Astrocyte of the spinal cord (primary cell): ENCODE measurements at regions not wholly inside any gene's neighbourhood (a gene's known extent, or its start where the extent isn't known, plus 50 kb on each side); places are given as distances from the start of the nearest gene placed in this dataset.
"Not testable (repeated sequence)": the region's sequence is repeated elsewhere in the genome, so short reads cannot be mapped to it uniquely, and the experiment has no call there.

ENCODE experiments used
- DNase-seq: peaks from one replicate; pipeline ENCODE4 v3.0.0; 2011; ENCODE audit warnings: low read depth, low spot score
- H3K4me3 ChIP-seq: 2 replicates; pipeline ENCODE4 v1.5.1; 2011; ENCODE audit warnings: low read depth, mild to moderate bottlenecking, low read length, moderate library complexity
- in situ Hi-C: cut with HindIII; loops from 2 replicates; pipeline ENCODE4 v1.10.0; 2017; ENCODE audit warnings: low sequenced_read_pairs

GRCh38 chr3:195960971-195961775, 52.8 kb upstream of the TNK2 start:
- DNase-seq, H3K4me3 ChIP-seq, in situ Hi-C loops: not testable (repeated sequence)

GRCh38 chr3:195960164-195960563, 51.8 kb upstream of the TNK2 start:
- DNase-seq, in situ Hi-C loops, H3K4me3 ChIP-seq: not testable (repeated sequence)

GRCh38 chr3:195959367-195960157, 51.2 kb upstream of the TNK2 start:
- DNase-seq, in situ Hi-C loops, H3K4me3 ChIP-seq: not testable (repeated sequence)

- H3K4me3 ChIP-seq, in situ Hi-C loops, DNase-seq: not testable (repeated sequence)
Measured at GRCh38 chr3:195958736-195959135, 50.4 kb upstream of the TNK2 start.
